GM12801 (cell line): ENCODE measurements at regions not wholly inside any gene's neighbourhood (a gene's known extent, or its start where the extent isn't known, plus 50 kb on each side); places are given as distances from the start of the nearest gene placed in this dataset.

Experiments used
- CTCF ChIP-seq: IDR thresholded peaks from one replicate; pipeline ENCODE4 v1.5.1; 2011; ENCODE audit warnings: control low read depth; ENCODE audit not compliant: insufficient read length; ENCODE audit errors: extremely low read depth

GRCh38 chr2:64820901-64821300, 167.2 kb upstream of the SERTAD2 start:
- TF ChIP-seq CTCF = no peak

- TF ChIP-seq CTCF = no peak
Observed at GRCh38 chr2:64823794-64824193, 165.4 kb upstream of the SLC1A4 start.

GRCh38 chr2:64825831-64826491, 163.2 kb upstream of the SLC1A4 start:
- TF ChIP-seq CTCF = no peak

GRCh38 chr2:64826703-64827102, 162.5 kb upstream of the SLC1A4 start:
- TF ChIP-seq CTCF = no peak

GRCh38 chr2:64828261-64828660, 160.9 kb upstream of the SLC1A4 start:
- no peak for TF ChIP-seq CTCF

GRCh38 chr2:64829525-64829924, 159.7 kb upstream of the SLC1A4 start:
- no peak for TF ChIP-seq CTCF

- TF ChIP-seq CTCF = peak; percentile 98
Observed at GRCh38 chr2:64831134-64831976, 157.8 kb upstream of the SLC1A4 start.
